ENCODE measurements at regions not wholly inside any gene's neighbourhood (a gene's known extent, or its start where the extent isn't known, plus 50 kb on each side); places are given as distances from the start of the nearest gene placed in this dataset.
A peak's percentile ranks its signal among the peaks of the same experiment; 100 is the strongest.

DNA sequence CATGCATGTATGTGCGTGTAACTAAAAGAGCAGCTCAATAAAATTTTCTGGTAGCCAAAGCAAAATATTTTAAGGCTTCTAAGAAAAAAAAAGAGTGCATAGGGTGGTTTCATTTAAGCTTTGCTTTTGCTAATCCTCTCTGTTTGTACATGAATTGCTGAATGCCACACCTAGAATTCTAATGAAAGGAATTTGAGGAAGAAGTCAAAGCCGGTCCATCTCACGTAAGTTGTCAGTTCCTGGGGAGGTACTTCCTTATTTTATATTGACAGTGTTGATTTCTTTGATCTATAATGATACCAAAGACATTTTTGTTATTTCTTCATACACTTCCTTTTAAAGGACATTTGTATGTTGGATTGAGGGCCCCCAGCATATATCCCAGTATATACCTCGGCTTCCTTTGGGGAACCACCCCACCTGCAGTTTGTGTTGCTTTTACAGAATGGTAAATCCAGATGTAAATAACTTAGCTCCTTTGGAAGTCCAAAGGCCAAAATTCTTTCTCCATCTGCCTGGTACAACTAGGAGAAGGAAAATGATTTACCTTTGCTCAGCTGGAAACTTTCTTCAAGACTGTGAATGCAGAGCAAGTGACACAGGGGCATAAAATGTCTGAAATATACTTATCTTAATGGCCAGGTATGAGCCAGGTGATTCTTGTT is 420.9 kb upstream of the ATP2B1 start:
- DNase-seq (ENCODE audit: low read depth): no peak

DNA sequence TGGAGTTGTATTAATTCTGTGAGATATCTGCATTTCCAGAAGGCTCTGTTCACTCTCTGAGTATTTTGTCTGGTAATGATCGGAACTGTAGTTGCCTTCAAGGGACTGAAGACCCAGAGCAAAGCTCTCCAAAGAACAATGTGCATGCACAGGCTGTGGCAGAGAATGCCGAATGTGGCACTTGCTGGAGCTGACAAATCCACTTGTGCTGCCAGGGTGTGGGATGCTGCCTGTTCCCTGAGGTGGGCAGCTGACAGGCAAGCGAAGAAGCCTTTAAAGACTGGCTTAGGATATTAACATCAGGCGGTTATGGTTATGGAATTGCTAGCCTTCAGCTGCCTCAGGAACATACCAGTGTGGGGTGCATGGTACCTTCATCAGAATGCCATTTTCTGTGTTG is 419.9 kb upstream of the ATP2B1 start:
- no peak for DNase-seq (ENCODE audit: low read depth)

- DNase-seq (ENCODE audit: low read depth): no peak
These were observed 417.5 kb upstream of the ATP2B1 start for GRCh38 chr12:90126125-90126524.

GRCh38 chr12:90124914-90125313 is 416.3 kb upstream of the ATP2B1 start:
- no peak for DNase-seq (ENCODE audit: low read depth)

GRCh38 chr12:90124289-90124688 is 415.7 kb upstream of the ATP2B1 start:
- DNase-seq (ENCODE audit: low read depth): peak; percentile 20

GRCh38 chr12:90122681-90123080 is 414.0 kb upstream of the ATP2B1 start:
- no peak for DNase-seq (ENCODE audit: low read depth)

- no peak for DNase-seq (ENCODE audit: low read depth)
These were observed 412.0 kb upstream of the ATP2B1 start for GRCh38 chr12:90120627-90121026.

- DNase-seq (ENCODE audit: low read depth): no peak
These were observed 404.0 kb upstream of the ATP2B1 start for GRCh38 chr12:90112666-90113065.

DNA sequence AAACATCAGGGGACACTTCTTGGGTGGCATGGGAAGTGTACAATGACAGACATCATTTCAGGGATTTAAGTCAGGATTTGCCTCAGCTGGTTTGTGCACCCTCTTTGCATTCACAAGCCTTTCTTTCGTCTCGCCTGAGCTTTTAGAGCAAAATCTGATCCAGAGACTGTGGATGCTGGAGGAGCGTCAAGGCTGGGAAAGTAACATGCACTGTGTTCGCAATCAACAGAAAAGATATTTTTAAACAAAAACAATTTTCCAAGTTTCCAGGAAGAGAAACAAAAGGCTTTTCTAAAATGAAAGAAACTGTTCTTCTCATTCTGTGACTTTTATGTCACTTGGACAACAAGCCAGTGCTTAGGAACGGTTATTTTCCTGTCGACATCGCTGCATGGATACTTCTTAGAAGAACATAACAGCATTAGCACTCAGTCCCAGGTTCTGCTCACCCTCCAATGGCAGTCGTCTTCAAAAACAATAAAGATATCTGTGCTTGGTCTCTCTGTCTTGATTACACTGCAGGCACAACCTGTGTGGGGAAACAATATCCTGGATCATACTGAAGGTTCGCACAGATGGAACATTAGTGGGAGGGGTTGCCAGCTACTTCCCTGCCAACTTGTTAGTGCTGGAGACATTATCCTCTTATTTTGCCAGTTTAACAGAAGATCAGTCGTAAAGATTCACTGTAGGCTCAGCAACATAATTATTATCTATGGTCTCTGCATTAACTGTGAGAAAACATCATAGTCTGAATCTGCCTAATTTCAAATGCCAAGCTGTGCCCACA is 403.3 kb upstream of the ATP2B1 start:
- no peak for DNase-seq (ENCODE audit: low read depth)

DNA sequence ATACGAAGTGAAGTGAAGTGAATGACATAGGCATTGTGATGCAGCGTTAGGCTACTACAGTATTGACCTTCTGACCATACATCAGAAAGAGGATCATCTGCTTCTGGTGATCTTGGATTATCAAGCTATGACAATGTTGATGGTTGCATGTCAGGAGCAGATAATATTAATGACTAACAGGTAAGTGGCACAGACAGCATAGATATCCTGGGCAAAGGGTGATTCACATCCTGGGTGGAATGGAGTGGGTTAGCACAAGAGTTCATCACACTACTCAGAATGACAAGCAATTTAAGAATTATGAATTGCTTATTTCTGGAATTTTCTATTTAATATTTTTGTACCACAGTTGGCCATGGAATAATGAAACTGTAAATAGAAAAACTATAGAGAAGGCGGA is 397.9 kb upstream of the ATP2B1 start:
- no peak for DNase-seq (ENCODE audit: low read depth)

- DNase-seq (ENCODE audit: low read depth): no peak
These were observed 394.5 kb upstream of the ATP2B1 start for GRCh38 chr12:90102957-90103652.

DNA sequence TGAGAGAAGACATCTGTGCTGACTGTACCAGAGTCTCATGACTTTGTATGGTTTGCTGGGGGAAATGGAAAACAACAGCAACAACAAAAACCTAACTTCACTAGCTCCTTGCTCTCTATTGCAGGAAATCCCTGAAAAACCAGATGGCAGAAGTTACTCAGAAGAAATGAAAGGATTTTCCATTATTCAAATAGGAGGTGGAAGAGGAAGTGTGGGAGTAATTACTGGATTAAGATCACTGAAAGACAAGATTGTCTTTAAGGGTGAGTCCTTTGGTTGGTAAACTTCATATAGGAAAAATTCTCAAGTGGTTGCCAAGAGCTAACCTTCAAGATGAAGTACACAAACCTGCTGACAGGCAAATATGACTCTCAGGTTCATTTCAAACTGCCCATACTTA is 391.9 kb upstream of the ATP2B1 start:
- no peak for DNase-seq (ENCODE audit: low read depth)

DNA sequence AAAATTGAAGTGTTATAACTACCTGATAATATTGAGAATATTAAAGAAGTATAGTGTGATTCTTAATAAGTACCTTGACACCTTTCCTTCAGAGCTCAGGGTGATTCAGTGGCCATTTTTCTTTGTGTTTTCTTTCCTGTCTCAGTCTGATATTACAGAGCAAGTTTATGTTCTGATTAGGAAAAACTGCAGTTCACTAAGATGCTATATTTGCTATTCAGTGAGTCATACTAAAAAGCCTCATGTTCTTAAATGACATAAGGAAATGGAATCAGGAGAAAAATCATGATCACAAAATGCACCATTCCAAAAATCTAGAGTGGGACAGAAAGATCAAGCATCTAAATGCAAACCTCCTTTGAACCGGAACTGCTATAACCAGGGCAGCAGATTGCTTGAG is 390.6 kb upstream of the ATP2B1 start:
- no peak for DNase-seq (ENCODE audit: low read depth)

DNA sequence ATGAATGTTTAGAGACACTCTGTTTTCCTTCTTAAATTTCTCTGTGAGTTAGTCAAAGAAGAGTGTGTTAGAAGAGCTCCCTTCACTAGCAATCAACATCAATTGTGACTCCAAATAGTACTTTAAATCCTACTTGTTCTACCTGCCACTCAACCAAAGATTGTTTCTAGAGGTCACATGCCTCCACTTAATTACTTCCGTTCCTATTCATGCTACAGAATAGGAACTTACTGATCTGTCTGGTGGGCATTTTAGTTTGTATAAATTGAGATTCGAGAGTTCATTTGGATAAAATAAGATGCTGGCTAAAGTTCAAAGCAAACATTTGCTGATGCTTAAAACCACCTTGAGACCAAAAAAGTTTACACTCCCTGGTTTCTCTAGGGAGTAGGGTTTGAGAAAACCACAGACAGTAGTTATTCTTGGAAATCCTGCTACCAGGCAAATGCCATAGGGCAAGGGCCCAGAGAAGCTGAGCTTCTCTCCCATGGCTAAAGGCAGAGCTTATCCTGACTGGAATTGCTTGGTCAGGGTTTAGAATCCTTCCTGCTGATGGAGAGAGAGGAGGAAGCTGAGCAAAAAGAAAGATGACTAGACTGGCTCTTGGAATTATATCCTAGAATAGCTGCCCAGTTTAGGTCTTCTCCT is 389.6 kb upstream of the ATP2B1 start:
- DNase-seq (ENCODE audit: low read depth): no peak

GRCh38 chr12:90091809-90092208 is 383.2 kb upstream of the ATP2B1 start:
- no peak for DNase-seq (ENCODE audit: low read depth)

DNA sequence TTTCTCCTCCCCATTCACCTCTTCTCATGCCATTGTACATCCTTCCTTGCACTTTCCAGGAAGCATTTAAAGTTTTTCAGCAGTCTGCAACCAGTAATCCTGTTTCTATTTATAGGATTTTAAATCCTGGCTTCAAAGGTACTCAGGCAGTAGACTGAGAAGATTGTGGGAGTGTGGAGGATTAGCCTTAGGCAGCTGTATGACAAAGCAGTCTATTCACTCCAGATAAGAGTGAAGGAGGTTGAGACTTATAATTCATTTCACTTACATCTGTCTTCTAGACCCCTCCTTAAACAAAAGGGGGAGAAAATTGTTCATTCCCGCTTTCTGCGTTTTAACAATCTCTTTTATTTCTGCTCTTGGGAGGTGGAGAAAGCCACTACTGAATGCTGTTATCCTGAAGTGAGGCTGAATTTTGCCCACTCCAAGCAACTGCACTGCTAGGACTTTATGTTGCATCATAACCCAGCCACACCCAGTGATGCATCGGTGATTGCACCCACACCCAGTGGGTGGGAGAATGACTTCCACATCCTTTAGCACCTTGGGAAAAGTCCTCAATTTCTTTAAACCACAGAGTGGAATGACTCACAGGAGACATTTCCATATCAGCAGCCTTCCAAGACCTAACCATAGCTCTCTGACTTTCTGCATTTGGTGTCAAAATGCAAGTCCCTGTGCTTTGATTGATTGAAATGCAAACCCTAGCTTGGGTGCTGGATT is 382.5 kb upstream of the ATP2B1 start:
- DNase-seq (ENCODE audit: low read depth): peak; percentile 93

DNA sequence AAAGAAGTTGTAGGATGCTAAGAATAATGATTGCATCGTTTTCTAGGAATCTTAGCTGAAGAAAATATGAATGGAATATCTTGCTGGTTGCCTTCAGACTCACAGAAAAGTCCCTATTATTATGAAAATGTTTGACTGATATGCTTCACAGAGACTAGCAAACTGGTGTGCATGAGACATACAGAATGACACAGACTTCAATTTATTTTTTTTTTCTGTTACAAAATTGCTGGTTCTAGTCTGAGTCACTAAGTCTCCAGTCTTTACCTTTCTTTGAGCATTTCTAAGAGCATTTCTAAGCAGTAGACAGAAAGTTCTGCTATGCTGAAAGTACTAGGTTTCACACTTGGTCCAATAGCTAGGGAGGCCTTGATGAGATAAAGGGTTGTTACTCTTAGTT is 377.6 kb upstream of the ATP2B1 start:
- no peak for DNase-seq (ENCODE audit: low read depth)

- no peak for DNase-seq (ENCODE audit: low read depth)
These were observed 377.0 kb upstream of the ATP2B1 start for GRCh38 chr12:90085494-90086274.

GRCh38 chr12:90084018-90084417 is 375.4 kb upstream of the ATP2B1 start:
- DNase-seq (ENCODE audit: low read depth): no peak

DNA sequence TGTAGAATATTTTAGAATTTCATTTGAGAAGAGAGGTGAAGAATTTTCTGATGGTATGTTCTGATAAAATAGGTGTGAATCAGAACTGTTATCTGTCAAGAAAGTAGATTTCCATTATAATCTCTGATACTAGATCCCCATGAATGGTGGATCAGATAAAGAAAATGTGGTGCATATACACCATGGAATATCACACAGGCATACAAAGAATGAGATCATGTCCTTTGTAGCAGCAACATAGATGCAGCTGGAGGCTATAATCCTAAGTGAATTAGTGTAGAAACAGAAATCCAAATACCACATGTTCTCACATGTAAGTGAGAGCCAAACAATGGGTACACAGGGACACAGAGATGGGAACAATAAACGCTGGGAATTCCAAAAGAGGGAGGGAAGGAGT is 372.0 kb upstream of the ATP2B1 start:
- DNase-seq (ENCODE audit: low read depth): no peak

- no peak for DNase-seq (ENCODE audit: low read depth)
These were observed 371.0 kb upstream of the ATP2B1 start for GRCh38 chr12:90079529-90080210.
